Astrocyte (in vitro differentiated cells and primary cell): ENCODE measurements at regions not wholly inside any gene's neighbourhood (a gene's known extent, or its start where the extent isn't known, plus 50 kb on each side); places are given as distances from the start of the nearest gene placed in this dataset.

ENCODE experiments used
- DNase-seq: peaks from one replicate; pipeline ENCODE4 v3.0.0-alpha.2; 2010; ENCODE audit warnings: low read depth
- FAIRE-seq: peaks from 2 replicates; lab custom pipeline; 2011; peaks lifted over from hg19 to GRCh38; lab: Jason Lieb, UNC
- H2AFZ ChIP-seq: 2 replicates; pipeline ENCODE4 v1.6.0; 2012; ENCODE audit warnings: low read depth, low read length, inconsistent platforms
- H3K27ac ChIP-seq: 2 replicates; pipeline ENCODE4 v1.5.1; 2011; ENCODE audit warnings: low read depth, low read length, inconsistent platforms
- H3K27me3 ChIP-seq: 2 replicates; pipeline ENCODE4 v1.6.0; 2011; ENCODE audit warnings: low read length, inconsistent platforms; ENCODE audit not compliant: insufficient read depth
- H3K36me3 ChIP-seq: 2 replicates; pipeline ENCODE4 v1.5.1; 2011; ENCODE audit warnings: low read length, inconsistent platforms; ENCODE audit not compliant: insufficient read depth
- H3K4me1 ChIP-seq: 2 replicates; pipeline ENCODE4 v1.5.1; 2011; ENCODE audit warnings: low read length, inconsistent platforms; ENCODE audit not compliant: insufficient read depth
- H3K4me2 ChIP-seq: 2 replicates; pipeline ENCODE4 v1.6.0; 2012; ENCODE audit warnings: low read length, inconsistent platforms
- H3K4me3 ChIP-seq: 2 replicates; pipeline ENCODE4 v1.5.1; 2011; ENCODE audit warnings: low read depth, mild to moderate bottlenecking, low read length, inconsistent platforms; ENCODE audit not compliant: insufficient read depth
- H3K79me2 ChIP-seq: 2 replicates; pipeline ENCODE4 v1.6.0; 2012; ENCODE audit warnings: mild to moderate bottlenecking, low read length, inconsistent platforms; ENCODE audit not compliant: insufficient read depth
- H3K9ac ChIP-seq: 2 replicates; pipeline ENCODE4 v1.6.0; 2012; ENCODE audit warnings: mild to moderate bottlenecking, low read length, inconsistent platforms
- H3K9me3 ChIP-seq: 2 replicates; pipeline ENCODE4 v1.5.1; 2012; ENCODE audit warnings: low read depth, mild to moderate bottlenecking, low read length, inconsistent platforms; ENCODE audit not compliant: insufficient read depth
- H4K20me1 ChIP-seq: 2 replicates; pipeline ENCODE4 v1.6.0; 2012; ENCODE audit warnings: low read length, inconsistent platforms; ENCODE audit not compliant: insufficient read depth
- H3K27ac Mint-ChIP-seq: one replicate; pipeline ENCODE4 v1.8.0; 2021; ENCODE audit warnings: mild to moderate bottlenecking, mixed read lengths; ENCODE audit not compliant: unreplicated experiment
- H3K27me3 Mint-ChIP-seq: one replicate; pipeline ENCODE4 v1.8.0; 2021; ENCODE audit warnings: low read depth, mixed read lengths; ENCODE audit not compliant: unreplicated experiment
- H3K36me3 Mint-ChIP-seq: one replicate; pipeline ENCODE4 v1.8.0; 2021; ENCODE audit warnings: low read depth, mixed read lengths; ENCODE audit not compliant: unreplicated experiment
- H3K4me1 Mint-ChIP-seq: one replicate; pipeline ENCODE4 v1.8.0; 2021; ENCODE audit warnings: low read depth, mixed read lengths; ENCODE audit not compliant: unreplicated experiment
- H3K4me3 Mint-ChIP-seq: one replicate; pipeline ENCODE4 v1.8.0; 2021; ENCODE audit warnings: mild to moderate bottlenecking, moderate library complexity, mixed read lengths; ENCODE audit not compliant: unreplicated experiment
- H3K9me3 Mint-ChIP-seq: one replicate; pipeline ENCODE4 v1.8.0; 2021; ENCODE audit warnings: mild to moderate bottlenecking, mixed read lengths; ENCODE audit not compliant: unreplicated experiment
- EZH2 ChIP-seq: IDR thresholded peaks from 2 replicates; pipeline ENCODE4 v1.6.1; 2012; ENCODE audit warnings: mild to moderate bottlenecking, low read length, inconsistent platforms; ENCODE audit not compliant: insufficient read depth
- TF ChIP-seq, protein P1 (sequence below): IDR thresholded peaks from 2 replicates; pipeline ENCODE4 v1.5.1; 2011; ENCODE audit warnings: low read depth, mild to moderate bottlenecking, inconsistent platforms, low read length, moderate library complexity; ENCODE audit not compliant: insufficient read depth

DNA sequence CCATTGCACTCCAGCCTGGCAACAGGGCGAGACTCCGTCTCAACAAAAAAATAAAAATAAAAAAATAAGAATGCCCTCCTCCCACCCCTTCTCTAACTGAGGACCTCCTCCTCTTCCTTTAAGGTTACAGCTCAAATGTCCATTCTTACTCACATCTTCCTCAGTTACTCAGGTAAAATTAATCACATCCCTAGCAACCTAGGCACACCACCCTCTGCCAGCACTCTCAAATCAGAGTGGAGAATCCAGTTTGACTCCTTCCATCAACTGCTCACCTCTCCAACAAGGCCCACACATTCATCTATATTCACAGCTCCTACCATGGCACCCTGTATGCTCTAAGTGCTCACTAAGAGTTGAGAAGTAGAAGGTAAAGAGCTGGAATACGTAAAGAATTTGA lies 254.3 kb downstream of the ZEB2 start:
- DNase-seq (no peak), FAIRE-seq (no peak)
- Histone ChIP-seq H3K9ac (no peak overlapping the region), H3K4me2 (no peak overlapping the region), H3K27ac (no peak overlapping the region), H3K4me3 (no peak overlapping the region), H3K79me2 (no peaks in the 10 kb centered on the region), H3K36me3 (no peaks in the 10 kb centered on the region), H4K20me1 (no peaks in the 10 kb centered on the region), H3K9me3 (no peaks in the 10 kb centered on the region), H2AFZ (no peak overlapping the region), H3K4me1 (no peaks in the 10 kb centered on the region), H3K27me3 (no peaks in the 10 kb centered on the region)
- TF ChIP-seq, protein P1, sequence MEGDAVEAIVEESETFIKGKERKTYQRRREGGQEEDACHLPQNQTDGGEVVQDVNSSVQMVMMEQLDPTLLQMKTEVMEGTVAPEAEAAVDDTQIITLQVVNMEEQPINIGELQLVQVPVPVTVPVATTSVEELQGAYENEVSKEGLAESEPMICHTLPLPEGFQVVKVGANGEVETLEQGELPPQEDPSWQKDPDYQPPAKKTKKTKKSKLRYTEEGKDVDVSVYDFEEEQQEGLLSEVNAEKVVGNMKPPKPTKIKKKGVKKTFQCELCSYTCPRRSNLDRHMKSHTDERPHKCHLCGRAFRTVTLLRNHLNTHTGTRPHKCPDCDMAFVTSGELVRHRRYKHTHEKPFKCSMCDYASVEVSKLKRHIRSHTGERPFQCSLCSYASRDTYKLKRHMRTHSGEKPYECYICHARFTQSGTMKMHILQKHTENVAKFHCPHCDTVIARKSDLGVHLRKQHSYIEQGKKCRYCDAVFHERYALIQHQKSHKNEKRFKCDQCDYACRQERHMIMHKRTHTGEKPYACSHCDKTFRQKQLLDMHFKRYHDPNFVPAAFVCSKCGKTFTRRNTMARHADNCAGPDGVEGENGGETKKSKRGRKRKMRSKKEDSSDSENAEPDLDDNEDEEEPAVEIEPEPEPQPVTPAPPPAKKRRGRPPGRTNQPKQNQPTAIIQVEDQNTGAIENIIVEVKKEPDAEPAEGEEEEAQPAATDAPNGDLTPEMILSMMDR, result no peak
- Mint-ChIP-seq H3K4me3 (no peak overlapping the region), H3K4me1 (no peaks in the 10 kb centered on the region), H3K27me3 (no peaks in the 10 kb centered on the region), H3K9me3 (peaks cover 6% of the 10 kb centered on the region), H3K36me3 (peaks cover 3% of the 10 kb centered on the region), H3K27ac (peak overlapping the region; percentile 53)

DNA sequence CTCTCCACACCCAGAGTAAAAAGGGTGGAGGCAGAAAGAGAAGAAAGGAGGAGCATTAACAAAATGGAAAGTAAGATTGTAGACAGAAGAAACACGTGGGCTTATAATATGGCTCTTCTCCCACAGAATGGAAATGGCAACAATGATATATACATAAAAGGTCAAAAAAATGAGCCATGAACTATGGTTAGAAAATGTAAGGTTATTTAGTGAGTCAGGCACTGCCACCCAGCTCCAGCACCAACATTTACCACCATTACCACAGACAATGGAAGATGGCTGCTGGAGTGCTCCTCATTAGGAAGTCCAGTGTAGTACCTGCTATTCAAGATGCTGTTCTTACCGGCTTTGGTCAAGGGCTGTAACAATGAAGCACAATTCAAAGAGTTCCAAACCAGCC lies 258.0 kb downstream of the ZEB2 start:
- H3K27me3 Mint-ChIP-seq, result no peaks in the 10 kb centered on the region
- no peak for FAIRE-seq
- H3K27me3 ChIP-seq, result no peaks in the 10 kb centered on the region

DNA sequence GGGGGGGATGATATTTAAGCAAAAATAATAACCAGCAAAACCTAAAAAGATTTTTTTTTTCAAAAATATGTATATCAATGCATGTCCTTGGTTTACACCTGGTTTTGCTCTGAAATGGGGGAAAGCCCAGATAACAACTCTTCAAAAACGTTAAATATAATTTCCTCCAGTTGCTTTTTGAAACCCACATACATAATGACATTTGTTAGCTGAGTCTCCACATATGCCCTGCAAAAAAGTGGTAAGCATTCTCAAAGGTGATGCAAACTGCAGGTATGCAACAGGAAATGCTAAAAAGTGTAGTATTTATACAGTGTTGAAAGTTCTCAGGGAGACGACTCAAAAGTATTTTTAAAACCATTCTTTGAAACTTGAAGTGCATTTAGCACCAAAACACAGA lies 258.6 kb downstream of the ZEB2 start:
- H3K4me3 Mint-ChIP-seq, result no peak overlapping the region
- peaks cover 3% of the 10 kb centered on the region for H3K36me3 Mint-ChIP-seq
- Histone ChIP-seq H3K36me3 (no peaks in the 10 kb centered on the region), H3K4me2 (no peak overlapping the region), H3K4me3 (no peak overlapping the region), H3K4me1 (no peaks in the 10 kb centered on the region), H3K27me3 (no peaks in the 10 kb centered on the region), H4K20me1 (no peaks in the 10 kb centered on the region), H2AFZ (no peak overlapping the region), H3K79me2 (no peaks in the 10 kb centered on the region), H3K9ac (no peak overlapping the region), H3K27ac (no peak overlapping the region), H3K9me3 (no peaks in the 10 kb centered on the region)
- H3K9me3 Mint-ChIP-seq, result peaks cover 7% of the 10 kb centered on the region
- FAIRE-seq, result no peak
- no peak for DNase-seq
- no peak for TF ChIP-seq EZH2
- H3K4me1 Mint-ChIP-seq, result no peaks in the 10 kb centered on the region
- H3K27ac Mint-ChIP-seq, result no peak overlapping the region
- H3K27me3 Mint-ChIP-seq, result no peaks in the 10 kb centered on the region

More for the DNA sequence above, 258.0 kb downstream of the ZEB2 start:
- Histone ChIP-seq H3K9me3 (no peaks in the 10 kb centered on the region), H3K36me3 (no peaks in the 10 kb centered on the region), H3K27ac (no peak overlapping the region), H4K20me1 (no peaks in the 10 kb centered on the region), H3K79me2 (no peaks in the 10 kb centered on the region), H3K4me2 (no peak overlapping the region), H3K4me3 (no peak overlapping the region), H3K9ac (no peak overlapping the region), H2AFZ (no peak overlapping the region), H3K4me1 (no peaks in the 10 kb centered on the region)
- Mint-ChIP-seq H3K36me3 (peaks cover 3% of the 10 kb centered on the region), H3K9me3 (peaks cover 7% of the 10 kb centered on the region), H3K27ac (no peak overlapping the region), H3K4me3 (no peak overlapping the region), H3K4me1 (no peaks in the 10 kb centered on the region)
- DNase-seq, result no peak
- no peak for TF ChIP-seq EZH2
- TF ChIP-seq, protein P1, result no peak
